SK-N-SH (cell line): ENCODE measurements at regions not wholly inside any gene's neighbourhood (a gene's known extent, or its start where the extent isn't known, plus 50 kb on each side); places are given as distances from the start of the nearest gene placed in this dataset.

Experiments
- CTCF ChIA-PET: fragments of 300-600, 350-600 bp; formaldehyde crosslinking; extraction: SDS; loops from one replicate; lab custom pipeline; 2021; lab: Yijun Ruan, JAX
- POLR2A ChIA-PET: fragments of 350-600 bp; sonication (Branson Sonifier 250); formaldehyde crosslinking; extraction: SDS; loops from one replicate; lab custom pipeline; 2020; ENCODE audit warnings: antibody characterized with exemption, inconsistent platforms; lab: Yijun Ruan, JAX
- DNase-seq: peaks from one replicate; pipeline ENCODE4 v3.0.0; 2012
- H2AFZ ChIP-seq: fragments of 200-600 bp; sonication (generic); 2 replicates; pipeline ENCODE4 v1.8.1; 2016; ENCODE audit warnings: antibody characterized with exemption, mild to moderate bottlenecking, low read depth
- H3F3A ChIP-seq: fragments of 200-600 bp; sonication (generic); replicated peaks from 2 replicates; pipeline ENCODE3; 2016; ENCODE audit warnings: antibody characterized with exemption, mild to moderate bottlenecking; ENCODE audit not compliant: insufficient read depth
- H3K27ac ChIP-seq, 2 experiments: fragments of 200-500 bp in 1 of 2; fragments of 200-600 bp in 1 of 2; sonication (Bioruptor generic) in 1 of 2; sonication (generic), shearing (Covaris generic) in 1 of 2; 2 replicates each; pipeline versions ENCODE4 v1.5.1 to v1.6.1; 2014 to 2016; ENCODE audit warnings: low read depth in 2 of 2, inconsistent platforms in 1 of 2, low read length in 1 of 2, mild to moderate bottlenecking in 1 of 2, mixed read lengths in 1 of 2
- H3K27me3 ChIP-seq: fragments of 200-600 bp; sonication (generic), shearing (Covaris generic); 2 replicates; pipeline ENCODE4 v1.6.1; 2016; ENCODE audit warnings: mixed run types; ENCODE audit not compliant: insufficient read depth
- H3K36me3 ChIP-seq, 2 experiments: fragments of 200-500 bp in 1 of 2; fragments of 200-600 bp in 1 of 2; sonication (Bioruptor generic) in 1 of 2; sonication (generic) in 1 of 2; replicated peaks in 1 of 2; 2 replicates each; pipeline versions ENCODE3 to v1.5.1; 2014 to 2016; ENCODE audit warnings: low read length in 1 of 2, mild to moderate bottlenecking in 1 of 2; ENCODE audit not compliant: insufficient read depth in 2 of 2, control insufficient read depth in 1 of 2
- H3K4me1 ChIP-seq, 2 experiments: fragments of 200-500 bp in 1 of 2; fragments of 200-600 bp in 1 of 2; sonication (Bioruptor generic) in 1 of 2; sonication (generic), shearing (Covaris generic) in 1 of 2; 2 replicates each; pipeline versions ENCODE4 v1.5.1 to v1.6.1; 2014 to 2016; ENCODE audit warnings: low read depth in 1 of 2, low read length in 1 of 2, mixed run types in 1 of 2; ENCODE audit not compliant: insufficient read depth in 2 of 2, control insufficient read depth in 1 of 2
- H3K4me2 ChIP-seq: fragments of 200-600 bp; sonication (generic), shearing (Covaris generic); 2 replicates; pipeline ENCODE4 v1.6.1; 2017; ENCODE audit warnings: mixed run types
- H3K4me3 ChIP-seq, 2 experiments: fragments of 200-500 bp in 1 of 2; fragments of 200-600 bp in 1 of 2; sonication (Bioruptor generic) in 1 of 2; sonication (generic), shearing (Covaris generic) in 1 of 2; 2 replicates each; pipeline versions ENCODE4 v1.5.1 to v1.8.1; 2014 to 2016; ENCODE audit warnings: low read depth in 2 of 2, inconsistent platforms in 1 of 2, low read length in 1 of 2, mild to moderate bottlenecking in 1 of 2, mixed read lengths in 1 of 2, moderate library complexity in 1 of 2
- H3K79me2 ChIP-seq: fragments of 200-600 bp; sonication (generic); 2 replicates; pipeline ENCODE4 v1.8.1; 2017; ENCODE audit warnings: mild to moderate bottlenecking; ENCODE audit not compliant: insufficient read depth
- H3K9ac ChIP-seq: fragments of 200-600 bp; sonication (generic); 2 replicates; pipeline ENCODE4 v1.6.1; 2017; ENCODE audit warnings: mixed run types
- H3K9me2 ChIP-seq: fragments of 200-600 bp; sonication (generic); 2 replicates; pipeline ENCODE4 v1.6.1; 2017; ENCODE audit warnings: mixed run types
- H3K9me3 ChIP-seq: fragments of 200-600 bp; sonication (generic); 2 replicates; pipeline ENCODE4 v1.6.1; 2017; ENCODE audit warnings: mixed run types, mild to moderate bottlenecking, moderate library complexity
- H4K20me1 ChIP-seq: fragments of 200-600 bp; sonication (generic); 2 replicates; pipeline ENCODE4 v1.6.1; 2017; ENCODE audit warnings: mild to moderate bottlenecking, mixed run types; ENCODE audit not compliant: insufficient read depth
- CHD2 ChIP-seq: fragments of 150-350 bp; IDR thresholded peaks from 2 replicates; pipeline ENCODE4 v1.6.1; 2018; ENCODE audit warnings: low read length; ENCODE audit not compliant: partially characterized antibody
- ELF1 ChIP-seq: IDR thresholded peaks from 2 replicates; pipeline ENCODE4 v1.4.0; 2012
- EP300 ChIP-seq, 2 experiments: IDR thresholded peaks; 2 replicates each; pipeline versions ENCODE4 v1.4.0 to v1.6.1; 2012; ENCODE audit warnings: borderline replicate concordance in 1 of 2, low read depth in 1 of 2, low read length in 1 of 2
- FOSL2 ChIP-seq: IDR thresholded peaks from 2 replicates; pipeline ENCODE4 v1.4.0; 2012; ENCODE audit warnings: low read depth, mild to moderate bottlenecking, moderate library complexity, borderline replicate concordance
- FOXJ3 ChIP-seq: sonication (generic); formaldehyde crosslinking; IDR thresholded peaks from 2 replicates; pipeline ENCODE4 v1.5.1; 2020; ENCODE audit warnings: mild to moderate bottlenecking, missing genetic modification reagents
- GATA2 ChIP-seq: sonication (generic); formaldehyde crosslinking; IDR thresholded peaks from 2 replicates; pipeline ENCODE4 v1.5.0; 2020; ENCODE audit warnings: mild to moderate bottlenecking, missing genetic modification reagents
- NFIC ChIP-seq: IDR thresholded peaks from 2 replicates; pipeline ENCODE4 v1.4.0; 2012; ENCODE audit warnings: borderline replicate concordance
- POLR2AphosphoS5 ChIP-seq: IDR thresholded peaks from 2 replicates; pipeline ENCODE4 v1.6.1; 2012; ENCODE audit warnings: low read depth, low read length
- RAD21 ChIP-seq: IDR thresholded peaks from 2 replicates; pipeline ENCODE4 v1.6.1; 2012; ENCODE audit warnings: mild to moderate bottlenecking, low read length
- RXRA ChIP-seq: IDR thresholded peaks from 2 replicates; pipeline ENCODE4 v1.4.0; 2012; ENCODE audit warnings: low read depth, mild to moderate bottlenecking, borderline replicate concordance
- SIN3A ChIP-seq: IDR thresholded peaks from 2 replicates; pipeline ENCODE4 v1.6.1; 2012; ENCODE audit warnings: low read depth, mild to moderate bottlenecking, low read length, moderate library complexity, borderline replicate concordance
- SMC3 ChIP-seq: IDR thresholded peaks from 2 replicates; pipeline ENCODE4 v1.6.1; 2012; ENCODE audit warnings: low read depth, low read length, improper control_type of control experiment
- TCF12 ChIP-seq: IDR thresholded peaks from 2 replicates; pipeline ENCODE4 v1.4.0; 2012
- WGBS: methylation state at CpG from one replicate; pipeline ENCODE4 v1.1.6; 2017; ENCODE audit warnings: low lambda C conversion rate; 5-methylcytosine and 5-hydroxymethylcytosine counted together
- TF ChIP-seq, protein P1 (sequence below): IDR thresholded peaks from 2 replicates; pipeline ENCODE4 v1.4.0; 2012; ENCODE audit warnings: low read depth
- TF ChIP-seq, protein P2 (sequence below): IDR thresholded peaks from 2 replicates; pipeline ENCODE4; 2012
- TF ChIP-seq, protein P3 (sequence below): IDR thresholded peaks from 2 replicates; pipeline ENCODE4 v1.4.0; 2012; ENCODE audit warnings: low read depth, borderline replicate concordance
- TF ChIP-seq, protein P4 (sequence below): fragments of 150-350 bp; IDR thresholded peaks from 2 replicates; pipeline ENCODE4 v1.6.1; 2017; ENCODE audit warnings: antibody characterized with exemption, low read length, low read depth, borderline replicate concordance
- TF ChIP-seq, protein P5 (sequence below): fragments of 150-350 bp; IDR thresholded peaks from 2 replicates; pipeline ENCODE4 v1.6.1; 2016; ENCODE audit warnings: mild to moderate bottlenecking, low read depth, low read length
- TF ChIP-seq, protein P6 (sequence below): IDR thresholded peaks from 2 replicates; pipeline ENCODE4 v1.4.0; 2012; ENCODE audit warnings: low read depth, borderline replicate concordance

DNA sequence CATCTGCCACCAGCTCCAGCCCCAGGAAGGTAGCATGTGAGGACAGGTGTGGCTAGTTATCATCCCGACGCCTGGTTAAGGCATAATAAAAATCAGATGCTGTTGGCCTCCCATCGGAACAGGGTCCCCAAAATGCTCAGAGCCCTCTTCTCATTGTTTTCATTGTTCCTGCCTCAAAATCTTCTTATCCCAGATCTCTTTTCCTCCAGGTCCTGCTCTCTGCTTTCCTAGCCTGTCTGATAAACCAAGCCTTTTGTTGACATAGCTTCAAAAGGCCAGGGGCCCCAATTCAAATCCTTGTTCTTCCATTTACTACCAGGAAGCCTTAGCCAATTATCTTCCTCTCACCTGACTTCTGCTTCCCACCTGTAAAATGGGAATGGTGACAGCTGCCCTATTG lies 130.1 kb upstream of the ADRA1B start:
- CTCF ChIA-PET = interaction anchor here (0.9 kb wide), 1 partner anchor 11 kb away, joined by 3 read pairs; no protein-coding TSS in a partner anchor

DNA sequence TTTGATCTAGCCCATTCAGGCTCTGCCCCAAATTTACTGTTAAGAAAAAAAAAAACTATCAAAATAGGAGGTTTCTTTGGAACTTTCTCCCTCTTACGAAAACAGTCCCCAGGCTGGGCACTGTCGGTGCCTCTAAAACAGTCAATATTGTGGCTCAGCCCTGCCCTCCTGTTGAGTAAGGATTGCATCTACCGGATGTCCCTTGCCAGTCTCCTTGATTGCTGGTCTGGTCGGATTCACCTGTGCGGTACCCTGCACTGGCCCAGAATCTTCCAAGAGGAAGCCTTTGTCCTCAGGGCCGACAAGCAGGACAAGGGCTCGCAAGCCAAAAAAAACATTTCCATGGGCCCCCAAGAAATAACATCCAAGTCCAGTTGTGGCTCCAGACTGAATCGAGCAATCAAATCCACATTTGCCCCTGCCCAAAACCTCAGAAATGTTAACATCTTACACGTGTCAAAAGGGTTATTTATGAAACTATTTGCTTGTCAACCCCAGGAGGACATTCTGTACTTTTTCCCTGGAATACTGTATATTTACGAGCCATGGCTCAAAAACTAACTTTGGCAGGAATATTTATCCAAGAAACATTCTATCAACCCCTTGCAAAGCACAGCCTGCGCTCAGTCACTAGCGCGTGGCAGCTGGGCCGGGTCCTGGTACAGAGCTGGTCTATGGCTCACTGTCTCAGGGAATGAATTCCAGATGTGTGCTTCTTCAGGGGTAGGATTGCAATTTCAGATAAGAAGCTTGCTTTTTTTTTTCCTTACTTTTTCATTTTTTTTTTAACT lies 129.2 kb upstream of the ADRA1B start:
- CTCF ChIA-PET = no interaction called here
- WGBS = 52% methylated on average over 14 of the region's 14 CpGs
- POLR2A ChIA-PET = no interaction called here
- H4K20me1 ChIP-seq = no peaks in the 10 kb centered on the region
- peak; percentile 45 for DNase-seq
- peak overlapping the region in 1 of 2 experiments; percentile 39; a peak in 1 of 4 replicates for H3K27ac ChIP-seq
- H3K9me3 ChIP-seq = no peaks in the 10 kb centered on the region
- H3K27me3 ChIP-seq = no peaks in the 10 kb centered on the region
- no peaks in the 10 kb centered on the region for H3K9me2 ChIP-seq
- no peak overlapping the region for H3K9ac ChIP-seq
- H3K36me3 ChIP-seq = no peaks in the 10 kb centered on the region
- 0 out of 2 replicates have a peak, but pooled peaks have one; percentile 25 for TF ChIP-seq SIN3A
- TF ChIP-seq, protein P1, sequence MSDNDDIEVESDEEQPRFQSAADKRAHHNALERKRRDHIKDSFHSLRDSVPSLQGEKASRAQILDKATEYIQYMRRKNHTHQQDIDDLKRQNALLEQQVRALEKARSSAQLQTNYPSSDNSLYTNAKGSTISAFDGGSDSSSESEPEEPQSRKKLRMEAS = peak; percentile 58; the same call in 1 of the 2 replicates
- peak in 1 of 2 experiments; percentile 41; a peak in 1 of 4 replicates for TF ChIP-seq EP300 (IDR thresholded peaks at IDR 0.05; ENCODE audit: borderline replicate concordance in 1 of 2, low read depth in 1 of 2, low read length in 1 of 2)
- TF ChIP-seq, protein P2, sequence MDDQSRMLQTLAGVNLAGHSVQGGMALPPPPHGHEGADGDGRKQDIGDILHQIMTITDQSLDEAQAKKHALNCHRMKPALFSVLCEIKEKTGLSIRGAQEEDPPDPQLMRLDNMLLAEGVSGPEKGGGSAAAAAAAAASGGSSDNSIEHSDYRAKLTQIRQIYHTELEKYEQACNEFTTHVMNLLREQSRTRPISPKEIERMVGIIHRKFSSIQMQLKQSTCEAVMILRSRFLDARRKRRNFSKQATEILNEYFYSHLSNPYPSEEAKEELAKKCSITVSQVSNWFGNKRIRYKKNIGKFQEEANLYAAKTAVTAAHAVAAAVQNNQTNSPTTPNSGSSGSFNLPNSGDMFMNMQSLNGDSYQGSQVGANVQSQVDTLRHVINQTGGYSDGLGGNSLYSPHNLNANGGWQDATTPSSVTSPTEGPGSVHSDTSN = peak; percentile 72
- no peak for TF ChIP-seq FOXJ3 (CRISPR knock-in tag)
- TF ChIP-seq, protein P3, sequence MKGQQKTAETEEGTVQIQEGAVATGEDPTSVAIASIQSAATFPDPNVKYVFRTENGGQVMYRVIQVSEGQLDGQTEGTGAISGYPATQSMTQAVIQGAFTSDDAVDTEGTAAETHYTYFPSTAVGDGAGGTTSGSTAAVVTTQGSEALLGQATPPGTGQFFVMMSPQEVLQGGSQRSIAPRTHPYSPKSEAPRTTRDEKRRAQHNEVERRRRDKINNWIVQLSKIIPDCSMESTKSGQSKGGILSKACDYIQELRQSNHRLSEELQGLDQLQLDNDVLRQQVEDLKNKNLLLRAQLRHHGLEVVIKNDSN = no peak
- peak; percentile 39; the same call in 1 of the 2 replicates for TF ChIP-seq NFIC
- peak; percentile 43; the same call in 1 of the 2 replicates for TF ChIP-seq POLR2AphosphoS5
- peak; percentile 97 for TF ChIP-seq TCF12
- TF ChIP-seq, all 33 proteins: peak for 7
- Histone ChIP-seq H3K79me2 (no peaks in the 10 kb centered on the region), H3K4me1 (peaks cover 0 to 15% of the 10 kb centered on the region in 2 experiments; a peak in 2 of 4 replicates), H3F3A (peaks cover 11% of the 10 kb centered on the region), H3K4me2 (peak overlapping the region; percentile 17; the same call in 1 of the 2 replicates), H3K4me3 (no peak overlapping the region), H2AFZ (0 out of 2 replicates have a peak overlapping the region, but pooled peaks have one; percentile 26)

More for the DNA sequence above, 130.1 kb upstream of the ADRA1B start:
- H3K9ac ChIP-seq = no peak overlapping the region
- no peaks in the 10 kb centered on the region for H3K27me3 ChIP-seq
- no peak overlapping the region for H3K27ac ChIP-seq
- DNase-seq = no peak
- no peaks in the 10 kb centered on the region for H3K9me2 ChIP-seq
- peaks cover 0 to 15% of the 10 kb centered on the region in 2 experiments; a peak in 2 of 4 replicates for H3K4me1 ChIP-seq
- no peaks in the 10 kb centered on the region for H4K20me1 ChIP-seq
- no peak overlapping the region for H3K4me2 ChIP-seq
- 77% methylated on average over 3 of the region's 3 CpGs for WGBS
- no peaks in the 10 kb centered on the region for H3K36me3 ChIP-seq
- no peak for TF ChIP-seq TCF12
- TF ChIP-seq, protein P4, sequence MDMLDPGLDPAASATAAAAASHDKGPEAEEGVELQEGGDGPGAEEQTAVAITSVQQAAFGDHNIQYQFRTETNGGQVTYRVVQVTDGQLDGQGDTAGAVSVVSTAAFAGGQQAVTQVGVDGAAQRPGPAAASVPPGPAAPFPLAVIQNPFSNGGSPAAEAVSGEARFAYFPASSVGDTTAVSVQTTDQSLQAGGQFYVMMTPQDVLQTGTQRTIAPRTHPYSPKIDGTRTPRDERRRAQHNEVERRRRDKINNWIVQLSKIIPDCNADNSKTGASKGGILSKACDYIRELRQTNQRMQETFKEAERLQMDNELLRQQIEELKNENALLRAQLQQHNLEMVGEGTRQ = no peak
- TF ChIP-seq EP300 (IDR thresholded peaks at IDR 0.05; ENCODE audit: borderline replicate concordance in 1 of 2, low read depth in 1 of 2, low read length in 1 of 2) = no peak
- no peak for TF ChIP-seq RXRA
- no peak for TF ChIP-seq SMC3
- TF ChIP-seq GATA2 (CRISPR knock-in tag) = no peak
- no peak for TF ChIP-seq CHD2
- TF ChIP-seq RAD21 = no peak
- TF ChIP-seq, protein P5, sequence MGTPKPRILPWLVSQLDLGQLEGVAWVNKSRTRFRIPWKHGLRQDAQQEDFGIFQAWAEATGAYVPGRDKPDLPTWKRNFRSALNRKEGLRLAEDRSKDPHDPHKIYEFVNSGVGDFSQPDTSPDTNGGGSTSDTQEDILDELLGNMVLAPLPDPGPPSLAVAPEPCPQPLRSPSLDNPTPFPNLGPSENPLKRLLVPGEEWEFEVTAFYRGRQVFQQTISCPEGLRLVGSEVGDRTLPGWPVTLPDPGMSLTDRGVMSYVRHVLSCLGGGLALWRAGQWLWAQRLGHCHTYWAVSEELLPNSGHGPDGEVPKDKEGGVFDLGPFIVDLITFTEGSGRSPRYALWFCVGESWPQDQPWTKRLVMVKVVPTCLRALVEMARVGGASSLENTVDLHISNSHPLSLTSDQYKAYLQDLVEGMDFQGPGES = no peak
- TF ChIP-seq FOSL2 = no peak
- TF ChIP-seq, protein P6, sequence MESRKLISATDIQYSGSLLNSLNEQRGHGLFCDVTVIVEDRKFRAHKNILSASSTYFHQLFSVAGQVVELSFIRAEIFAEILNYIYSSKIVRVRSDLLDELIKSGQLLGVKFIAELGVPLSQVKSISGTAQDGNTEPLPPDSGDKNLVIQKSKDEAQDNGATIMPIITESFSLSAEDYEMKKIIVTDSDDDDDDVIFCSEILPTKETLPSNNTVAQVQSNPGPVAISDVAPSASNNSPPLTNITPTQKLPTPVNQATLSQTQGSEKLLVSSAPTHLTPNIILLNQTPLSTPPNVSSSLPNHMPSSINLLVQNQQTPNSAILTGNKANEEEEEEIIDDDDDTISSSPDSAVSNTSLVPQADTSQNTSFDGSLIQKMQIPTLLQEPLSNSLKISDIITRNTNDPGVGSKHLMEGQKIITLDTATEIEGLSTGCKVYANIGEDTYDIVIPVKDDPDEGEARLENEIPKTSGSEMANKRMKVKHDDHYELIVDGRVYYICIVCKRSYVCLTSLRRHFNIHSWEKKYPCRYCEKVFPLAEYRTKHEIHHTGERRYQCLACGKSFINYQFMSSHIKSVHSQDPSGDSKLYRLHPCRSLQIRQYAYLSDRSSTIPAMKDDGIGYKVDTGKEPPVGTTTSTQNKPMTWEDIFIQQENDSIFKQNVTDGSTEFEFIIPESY = no peak
- no peak for TF ChIP-seq ELF1
- no peaks in the 10 kb centered on the region for H3K9me3 ChIP-seq
- no peak overlapping the region for H2AFZ ChIP-seq
- POLR2A ChIA-PET = no interaction called here
- peaks cover 11% of the 10 kb centered on the region for H3F3A ChIP-seq
- H3K79me2 ChIP-seq = no peaks in the 10 kb centered on the region
- H3K4me3 ChIP-seq = no peak overlapping the region
